GM19397 (cell line): ENCODE measurements at regions not wholly inside any gene's neighbourhood (a gene's known extent, or its start where the extent isn't known, plus 50 kb on each side); places are given as distances from the start of the nearest gene placed in this dataset.
"Not testable (repeated sequence)": the region's sequence is repeated elsewhere in the genome, so short reads cannot be mapped to it uniquely, and the experiment has no call there.

Experiments
- ATAC-seq: cut with Tn5 transposase; IDR thresholded peaks from one replicate; pipeline ENCODE4 v1.9.1; 2021; ENCODE audit warnings: mild to moderate bottlenecking, moderate library complexity; ENCODE audit not compliant: unreplicated experiment

DNA sequence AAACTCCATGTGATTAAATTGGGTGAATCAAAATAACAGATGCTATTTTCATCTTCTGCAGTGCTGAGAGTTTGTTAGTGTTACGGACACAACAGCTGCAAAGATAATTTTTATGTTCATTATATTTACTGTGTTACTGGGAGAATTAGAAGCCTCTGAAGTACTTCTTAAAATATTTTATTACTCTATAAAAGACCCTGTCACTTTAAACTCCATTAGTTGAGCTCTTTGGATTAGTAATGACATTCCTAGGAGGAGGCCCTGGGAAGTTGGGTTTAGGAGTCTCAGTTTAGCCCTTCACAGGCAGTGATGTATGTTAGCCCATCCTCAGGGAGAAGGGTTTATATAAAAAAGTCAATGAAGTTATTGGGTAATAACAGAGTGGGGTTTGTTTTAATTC is 596.7 kb downstream of the JRKL start:
- ATAC-seq, result no peak

DNA sequence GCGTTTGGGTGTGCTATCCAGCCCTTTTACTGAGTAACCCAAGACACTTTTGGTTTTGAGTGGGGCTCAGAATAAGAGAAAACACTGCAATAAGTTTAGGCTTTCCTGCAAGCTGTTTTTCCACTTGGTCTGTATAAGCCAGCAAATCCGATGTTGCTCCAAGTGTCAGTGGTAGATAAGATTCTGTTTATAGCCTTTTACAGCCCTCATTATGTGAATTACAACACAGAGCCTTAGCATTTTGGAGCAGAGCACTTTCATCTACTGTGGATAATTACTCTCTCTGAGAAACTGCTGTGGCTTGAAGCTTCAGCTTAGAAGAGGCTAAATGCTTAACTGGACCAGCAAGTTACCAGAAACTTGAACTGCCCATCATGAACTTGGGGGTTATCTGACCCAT is 601.1 kb downstream of the JRKL start:
- ATAC-seq, result no peak

DNA sequence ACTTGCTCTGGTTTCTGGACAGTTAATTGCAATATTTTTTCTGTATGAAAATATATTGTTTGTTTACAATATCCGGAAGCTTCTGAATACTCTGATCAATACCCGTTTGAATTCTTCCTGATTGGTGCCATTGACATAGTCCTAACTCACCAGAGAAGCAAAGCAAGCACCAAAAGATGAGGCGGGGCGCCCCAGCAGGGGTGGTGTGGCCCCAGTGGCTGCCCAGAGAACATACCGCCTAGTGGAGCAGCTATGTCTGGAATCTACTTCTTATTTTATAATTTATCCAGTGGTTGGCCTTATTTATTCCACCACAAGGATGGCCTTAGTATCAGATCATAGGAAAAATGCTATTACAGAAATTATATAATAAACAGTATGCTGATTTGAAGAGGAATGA is 610.7 kb downstream of the JRKL start:
- no peak for ATAC-seq

DNA sequence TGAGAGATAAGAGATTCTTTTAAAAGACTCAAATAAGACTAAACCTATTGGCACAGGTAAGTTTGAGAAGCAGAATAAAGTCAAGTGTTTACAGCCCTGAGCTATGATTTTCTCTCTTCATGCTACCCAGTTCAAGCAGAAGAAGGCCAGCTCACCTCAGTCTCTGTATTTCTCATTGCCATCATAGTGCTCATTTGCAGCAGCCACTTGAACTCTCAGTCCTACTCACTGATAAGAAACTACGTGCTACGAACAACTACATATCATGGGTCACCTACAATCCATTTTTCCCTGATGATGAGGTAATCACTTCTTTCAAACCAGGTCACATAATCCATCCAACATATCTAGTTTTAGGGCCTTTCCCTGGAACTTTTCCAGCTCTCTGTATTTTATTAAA is 617.5 kb downstream of the JRKL start:
- ATAC-seq, result no peak

DNA sequence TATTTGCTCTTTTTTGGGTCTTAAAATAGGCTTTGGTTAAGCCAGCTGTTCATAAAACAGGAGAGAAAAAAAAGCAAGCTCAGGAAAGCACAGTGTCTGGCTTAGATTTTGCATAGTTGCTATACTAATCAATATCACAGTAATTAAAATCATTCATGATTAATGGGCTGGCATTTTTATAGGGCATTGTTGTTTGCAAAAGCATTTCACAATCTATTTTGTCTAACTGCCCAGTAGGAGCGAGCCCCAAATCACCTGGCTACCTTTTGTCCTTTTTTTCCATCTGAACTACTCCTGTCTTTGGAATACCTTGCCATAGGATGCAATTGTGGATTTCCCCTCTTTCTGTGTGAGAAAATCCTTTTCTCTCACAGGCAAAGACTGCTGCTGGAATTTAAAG is 619.8 kb downstream of the JRKL start:
- ATAC-seq, result no peak

DNA sequence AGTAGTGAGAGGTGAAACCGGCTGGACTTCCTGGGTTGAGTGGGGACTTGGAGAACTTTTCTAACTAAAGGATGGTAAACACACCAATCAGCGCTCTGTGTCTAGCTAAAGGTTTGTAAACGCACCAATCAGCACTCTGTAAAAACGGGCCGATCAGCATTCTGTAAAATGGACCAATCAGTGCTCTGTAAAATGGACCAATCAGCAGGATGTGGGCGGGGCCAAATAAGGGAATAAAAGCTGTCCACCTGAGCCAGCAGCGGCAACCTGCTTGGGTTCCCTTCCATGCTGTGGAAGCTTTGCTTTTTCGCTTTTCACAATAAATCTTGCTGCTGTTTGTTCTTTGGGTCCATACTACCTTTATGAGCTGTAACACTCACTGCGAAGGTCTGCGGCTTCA is 621.2 kb downstream of the JRKL start:
- ATAC-seq, result not testable (repeated sequence)

DNA sequence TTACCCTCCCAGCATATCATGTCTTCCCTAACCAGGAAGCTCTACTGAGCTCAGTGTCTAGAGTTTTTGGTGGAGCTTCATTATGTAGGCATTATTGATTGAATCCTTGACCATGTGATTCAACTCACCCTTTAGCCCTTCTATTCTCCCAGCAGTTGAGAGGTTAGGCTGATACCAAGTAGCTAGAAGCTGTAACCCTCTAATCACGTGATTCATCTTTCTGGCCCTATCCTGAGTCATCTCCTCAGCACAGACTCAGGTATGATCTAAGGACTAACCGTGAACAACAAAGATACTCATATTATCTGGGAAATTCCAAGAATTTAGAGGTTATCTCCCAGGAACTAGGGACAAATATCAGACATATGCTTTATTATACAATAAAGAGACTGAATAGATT is 625.5 kb downstream of the JRKL start:
- no peak for ATAC-seq

DNA sequence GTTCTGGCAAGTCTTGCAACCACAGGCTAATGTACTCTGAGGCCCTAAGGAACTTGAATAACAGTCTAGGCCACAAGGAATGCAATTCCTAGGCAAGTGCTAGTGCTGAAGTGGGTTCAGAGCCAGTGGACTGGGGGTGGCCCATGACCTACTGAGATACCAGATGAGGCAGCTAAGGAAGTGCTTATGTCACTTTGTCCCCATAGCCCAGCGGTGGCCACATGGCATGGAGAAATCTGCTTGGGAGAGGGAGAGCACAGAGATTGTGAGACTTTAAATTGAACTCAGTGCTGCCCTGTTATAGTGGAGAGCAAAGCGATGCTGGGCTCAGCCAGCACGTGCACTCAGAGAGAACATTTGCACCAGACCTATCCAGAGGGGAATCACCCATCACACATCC is 629.5 kb downstream of the JRKL start:
- ATAC-seq, result no peak

DNA sequence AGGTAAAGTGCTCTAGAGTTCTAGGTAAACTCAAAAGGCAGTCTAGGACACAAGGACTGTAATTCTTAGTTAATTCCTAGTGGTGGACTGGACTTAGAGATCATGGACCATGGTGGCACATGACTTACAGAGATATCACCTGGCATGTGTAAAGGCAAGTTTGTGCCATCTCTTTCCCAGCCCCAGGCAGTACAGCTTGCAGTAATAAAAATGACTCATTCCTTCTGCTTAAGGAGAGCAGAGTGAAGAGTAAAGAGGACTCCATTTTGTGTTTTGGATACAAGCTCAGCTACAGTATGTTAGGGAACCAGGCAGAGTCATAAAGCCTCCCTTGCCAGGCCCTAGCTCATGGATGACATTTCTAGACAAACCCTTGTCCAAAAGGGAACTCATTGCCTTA is 629.9 kb downstream of the JRKL start:
- ATAC-seq, result no peak

DNA sequence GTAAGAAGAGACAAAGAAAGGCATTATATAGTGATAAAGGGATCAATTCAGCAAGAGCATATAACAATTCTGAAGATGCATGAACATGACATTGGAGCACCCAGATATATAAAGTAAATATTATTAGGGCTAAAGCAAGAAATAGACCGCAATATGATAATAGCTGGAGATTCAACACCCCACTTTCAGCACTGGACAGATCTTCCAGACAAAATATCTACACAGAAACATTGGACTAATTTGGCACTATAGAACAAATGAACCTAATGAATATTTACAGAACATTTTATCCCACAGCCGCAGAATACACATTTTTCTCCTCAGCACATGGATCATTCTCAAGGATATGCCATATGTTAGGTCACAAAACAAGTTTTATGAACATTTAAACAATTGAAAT is 633.1 kb downstream of the JRKL start:
- ATAC-seq, result no peak

DNA sequence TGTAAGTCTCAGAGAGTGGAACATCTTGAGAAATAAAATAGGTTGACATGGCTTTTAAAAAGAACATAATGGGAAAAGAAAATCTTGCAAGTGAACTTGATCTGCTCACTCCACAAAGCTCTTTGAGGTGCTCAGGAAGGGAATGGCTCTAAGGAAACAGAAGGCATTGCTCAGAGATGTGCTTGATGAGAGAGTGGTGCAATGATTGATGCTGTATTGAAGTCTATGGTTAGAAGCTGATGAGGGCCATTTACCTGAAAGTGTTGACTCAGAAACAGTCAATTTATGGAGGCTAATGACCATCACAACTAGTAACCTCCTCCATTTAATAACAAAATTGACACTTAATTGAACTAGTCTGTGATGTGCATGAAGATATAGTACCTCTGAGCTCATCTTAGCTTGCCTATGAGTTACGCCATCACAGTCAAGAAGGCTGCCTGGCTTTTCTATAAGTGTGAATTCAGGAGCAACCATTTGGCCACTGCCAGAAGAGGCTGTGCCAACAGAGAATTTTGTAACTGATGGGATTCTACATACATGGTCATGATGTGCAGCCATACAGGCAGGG is 639.1 kb downstream of the JRKL start:
- ATAC-seq, result no peak

DNA sequence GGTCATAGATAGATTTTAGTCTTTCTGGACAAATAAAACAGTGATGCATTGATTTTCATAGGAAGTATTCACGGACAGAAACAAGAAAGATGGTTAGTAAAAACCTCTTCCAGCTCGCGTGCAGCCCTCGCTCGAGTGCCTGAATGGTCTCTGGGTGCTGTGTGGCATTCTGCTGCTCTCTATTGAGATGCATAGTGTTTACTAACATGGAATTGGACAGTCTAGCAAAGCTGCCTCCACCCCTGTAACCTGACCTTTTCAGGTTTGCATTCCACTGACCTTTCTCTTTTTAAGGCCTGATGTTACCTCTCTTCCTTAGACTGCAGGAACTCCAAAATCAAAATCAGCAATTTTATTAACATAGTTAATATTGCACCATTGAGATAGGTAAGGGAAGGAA is 643.4 kb downstream of the JRKL start:
- no peak for ATAC-seq

DNA sequence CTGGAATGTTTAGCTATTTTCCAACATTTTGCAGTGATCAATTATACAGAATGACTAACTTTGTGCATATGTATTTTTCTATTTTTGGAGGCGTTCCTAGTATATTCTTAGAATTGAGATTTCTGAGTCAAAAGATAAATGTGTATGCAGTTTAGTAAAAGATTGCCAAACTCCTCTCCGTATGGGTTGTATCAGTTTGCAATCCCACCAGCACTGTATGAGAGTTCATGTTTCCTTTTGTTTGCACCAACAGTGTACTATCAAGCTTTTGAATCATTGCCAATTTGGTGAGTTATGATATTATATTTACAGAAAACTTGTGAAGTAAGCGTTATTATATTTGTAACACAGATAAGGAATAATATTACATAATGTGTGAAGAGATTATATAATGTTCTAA is 658.7 kb downstream of the JRKL start:
- no peak for ATAC-seq

DNA sequence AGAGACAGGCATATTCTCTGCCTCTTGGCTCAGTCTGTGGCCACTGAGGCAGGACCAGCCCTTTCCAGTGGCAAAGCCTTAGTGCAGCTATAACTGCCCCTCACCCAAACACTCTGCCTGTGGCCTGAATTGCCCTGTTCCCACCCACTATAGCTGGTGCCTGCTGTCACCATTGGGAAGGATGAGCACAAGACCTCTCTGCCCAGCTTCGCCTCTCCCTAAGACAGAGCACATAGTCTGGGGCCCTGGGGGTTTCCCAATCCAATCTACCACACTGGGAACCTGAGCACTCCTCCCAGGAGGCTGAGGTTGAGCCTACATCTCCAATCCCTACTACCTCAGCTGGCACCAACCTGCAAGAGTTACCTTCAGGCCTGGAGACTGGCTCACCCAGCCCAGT is 670.4 kb downstream of the JRKL start:
- no peak for ATAC-seq

DNA sequence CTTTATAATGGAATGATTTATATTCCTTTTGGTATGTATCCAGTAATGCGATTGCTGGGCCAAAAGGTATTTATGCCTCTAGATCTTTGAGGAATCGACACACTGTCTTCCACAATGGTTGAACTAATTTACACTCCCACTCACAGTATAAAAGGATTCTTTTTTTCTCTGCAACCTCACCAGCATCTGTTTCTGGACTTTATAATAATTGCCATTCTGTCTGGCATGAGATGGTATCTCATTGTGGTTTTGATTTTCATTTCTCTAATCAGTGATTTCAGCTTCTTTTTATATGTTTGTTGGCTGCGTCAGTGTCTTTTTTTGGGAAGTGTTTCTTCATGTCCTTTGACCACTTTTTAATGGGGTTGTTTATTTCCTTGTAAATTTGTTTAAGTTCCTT is 679.3 kb downstream of the JRKL start:
- ATAC-seq, result no peak

DNA sequence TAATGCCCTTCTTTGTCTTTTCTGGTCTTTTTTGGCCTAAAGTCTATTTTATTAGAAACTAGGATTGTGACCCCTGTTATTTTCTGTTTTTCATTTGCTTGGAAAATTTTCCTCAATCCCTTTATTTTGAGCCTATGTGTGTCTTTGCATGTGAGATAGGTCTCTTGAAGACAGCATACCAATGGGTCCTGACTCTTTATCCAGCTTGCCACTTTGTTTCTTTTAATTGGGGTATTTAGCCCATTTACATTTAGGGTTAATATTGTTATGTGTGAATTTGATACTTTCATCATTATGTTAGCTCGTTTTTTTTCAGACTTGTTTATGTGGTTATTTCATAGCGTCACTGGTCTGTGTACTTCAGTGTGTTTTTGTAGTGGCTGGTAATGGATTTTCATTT is 682.6 kb downstream of the JRKL start:
- ATAC-seq, result no peak

DNA sequence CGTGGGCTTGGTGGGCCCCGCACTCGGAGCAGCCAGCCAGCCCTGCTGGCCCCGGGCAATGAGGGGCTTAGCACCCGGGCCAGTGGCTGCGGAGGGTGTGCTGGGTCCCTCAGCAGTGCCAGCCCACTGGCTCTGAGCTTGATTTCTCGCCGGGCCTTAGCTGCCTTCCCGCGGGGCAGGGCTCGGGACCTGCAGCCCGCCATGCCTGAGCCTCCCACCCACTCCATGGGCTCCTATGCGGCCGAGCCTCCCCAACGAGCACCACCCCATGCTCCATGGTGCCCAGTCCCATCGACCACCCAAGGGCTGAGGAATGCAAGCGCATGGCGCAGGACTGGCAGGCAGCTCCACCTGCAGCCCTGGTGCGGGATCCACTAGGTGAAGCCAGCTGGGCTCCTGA is 686.9 kb downstream of the JRKL start:
- not testable (repeated sequence) for ATAC-seq

DNA sequence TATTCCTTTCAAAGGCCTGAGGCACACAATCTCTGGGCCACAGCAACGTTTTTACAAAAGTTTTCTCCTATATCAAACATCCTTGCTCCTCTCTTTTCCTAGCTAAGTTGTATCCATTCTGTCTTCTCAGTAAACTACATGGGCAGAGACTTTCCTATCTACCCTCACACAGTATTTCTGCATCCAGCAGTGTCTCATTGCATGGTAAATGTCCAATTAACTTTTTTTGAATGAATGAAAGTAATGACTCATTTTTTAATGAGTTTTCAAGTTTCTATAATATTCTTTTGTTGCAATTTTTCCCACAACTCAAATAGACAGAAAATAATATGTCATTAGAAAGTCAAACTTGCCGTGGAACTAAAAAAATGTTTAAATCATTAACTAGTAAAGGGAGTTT is 688.6 kb downstream of the JRKL start:
- ATAC-seq, result no peak

DNA sequence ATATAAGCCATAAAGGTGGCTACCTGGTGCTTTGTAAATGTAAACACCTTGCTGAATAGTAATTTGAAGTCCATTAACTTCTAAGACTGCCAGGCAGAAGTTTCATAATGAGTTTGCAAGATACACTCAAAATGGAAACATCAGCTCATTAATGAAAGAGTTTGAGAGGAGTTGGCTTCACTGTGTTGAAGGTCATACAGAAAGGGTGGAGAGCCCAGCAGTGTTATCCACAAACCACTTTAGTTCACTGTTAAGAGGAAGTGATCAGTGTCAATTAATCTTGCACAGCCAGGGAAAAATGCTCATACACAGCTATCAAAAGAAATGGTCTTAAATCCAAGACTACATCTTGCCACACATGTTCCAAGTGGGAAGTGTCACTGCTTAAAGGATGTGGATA is 689.4 kb downstream of the JRKL start:
- no peak for ATAC-seq

DNA sequence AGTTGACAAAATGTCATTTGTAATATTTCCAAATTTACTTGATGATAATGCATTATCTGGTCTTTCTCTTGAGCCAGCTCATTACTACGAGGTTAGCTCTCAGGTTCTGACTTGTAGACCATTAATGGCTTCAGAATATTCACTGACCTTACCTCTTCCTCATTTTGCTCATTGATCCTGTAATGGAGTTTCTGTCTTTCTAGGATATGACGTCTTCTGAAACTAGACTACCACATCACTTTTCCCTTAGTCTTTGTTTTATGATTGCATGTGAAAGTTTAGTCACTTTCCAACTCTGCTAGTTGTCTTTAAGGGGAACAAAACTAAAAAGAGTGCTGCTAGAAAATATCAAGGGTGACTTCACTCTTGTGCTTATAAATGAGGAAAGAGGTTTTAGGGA is 697.6 kb downstream of the JRKL start:
- no peak for ATAC-seq

DNA sequence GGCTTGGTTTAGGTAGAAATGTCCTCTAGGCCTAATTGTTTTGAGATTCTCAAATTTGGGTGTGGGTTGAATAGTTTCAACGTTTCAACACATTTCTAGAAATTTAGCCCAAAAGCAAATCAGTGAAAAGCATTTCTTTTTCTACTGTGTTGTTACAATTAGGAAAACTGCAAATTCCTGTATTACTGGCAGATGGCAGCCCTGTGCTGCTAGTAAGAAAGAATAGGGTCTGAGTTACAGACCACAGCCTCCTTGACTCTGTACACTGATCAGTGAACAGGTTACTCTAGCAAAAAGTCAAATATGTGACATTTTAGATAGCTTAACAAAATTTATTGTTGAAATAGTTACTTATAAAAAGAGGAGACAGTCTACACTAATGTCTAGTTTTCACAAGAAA is 703.0 kb downstream of the JRKL start:
- ATAC-seq, result no peak

DNA sequence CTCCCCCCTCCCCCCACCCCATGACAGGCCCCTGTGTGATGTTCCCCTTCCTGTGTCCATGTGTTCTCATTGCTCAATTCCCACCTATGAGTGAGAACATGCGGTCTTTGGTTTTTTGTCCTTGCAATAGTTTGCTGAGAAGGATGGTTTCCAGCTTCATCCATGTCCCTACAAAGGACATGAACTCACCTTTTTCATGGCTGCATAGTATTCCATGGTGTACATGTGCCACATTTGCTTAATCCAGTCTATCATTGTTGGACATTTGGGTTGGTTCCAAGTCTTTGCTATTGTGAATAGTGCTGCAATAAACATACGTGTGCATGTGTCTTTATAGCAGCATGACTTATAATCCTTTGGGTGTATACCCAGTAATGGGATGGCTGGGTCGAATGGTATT is 712.4 kb downstream of the JRKL start:
- not testable (repeated sequence) for ATAC-seq

DNA sequence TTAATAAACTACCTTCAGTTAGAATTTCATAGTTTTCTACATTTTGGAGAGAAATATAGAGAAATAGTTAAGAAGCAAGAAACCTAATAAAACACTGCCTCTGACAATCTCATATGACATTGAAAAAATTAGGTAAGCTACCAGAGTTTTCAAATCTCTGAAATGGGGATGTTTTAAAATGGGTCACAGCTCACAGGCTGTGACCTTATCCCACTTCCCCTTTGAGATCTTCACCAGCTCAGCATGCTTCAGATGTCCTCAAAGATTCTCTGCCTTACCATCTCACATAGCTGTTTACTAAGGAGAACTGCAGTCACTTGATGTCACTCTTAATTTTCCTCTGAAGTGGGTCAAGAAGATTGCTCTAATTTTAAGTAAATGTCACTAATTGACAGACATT is 717.8 kb downstream of the JRKL start:
- ATAC-seq, result no peak

DNA sequence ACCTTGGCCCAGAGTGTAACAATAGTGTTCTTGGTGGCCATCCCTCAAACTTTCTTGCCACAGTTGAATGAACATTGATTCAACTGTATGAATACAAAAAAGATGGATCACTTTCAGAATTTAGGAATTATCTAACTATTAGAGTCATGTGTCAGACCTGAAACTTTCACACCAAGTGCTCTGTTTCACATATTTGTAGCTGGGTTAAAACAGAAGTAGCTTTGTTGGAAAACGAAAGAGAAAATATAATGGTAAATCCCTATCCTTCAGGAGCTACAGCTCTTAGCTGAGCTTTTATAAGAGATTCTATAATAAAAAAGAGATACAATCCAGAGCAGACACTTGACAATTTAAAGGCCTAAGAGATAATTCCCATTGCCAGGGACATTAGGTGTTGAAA is 719.3 kb downstream of the JRKL start:
- no peak for ATAC-seq
